ENCODE measurements at regions not wholly inside any gene's neighbourhood (a gene's known extent, or its start where the extent isn't known, plus 50 kb on each side); places are given as distances from the start of the nearest gene placed in this dataset.

GRCh38 chr6:84448331-84448730 lies 220.9 kb upstream of the CEP162 start:
- Mint-ChIP-seq H3K4me1 (ENCODE audit: low read depth) (no peaks in the 10 kb centered on the region), H3K27me3 (no peaks in the 10 kb centered on the region), H3K36me3 (no peaks in the 10 kb centered on the region), H3K27ac (no peak overlapping the region), H3K4me3 (no peak overlapping the region), H3K9me3 (ENCODE audit: low read depth) (no peaks in the 10 kb centered on the region)

- H3K27me3 Mint-ChIP-seq: no peaks in the 10 kb centered on the region
- no peak overlapping the region for H3K4me3 Mint-ChIP-seq
- H3K27ac Mint-ChIP-seq: no peak overlapping the region
- no peaks in the 10 kb centered on the region for H3K4me1 Mint-ChIP-seq (ENCODE audit: low read depth)
- no peaks in the 10 kb centered on the region for H3K9me3 Mint-ChIP-seq (ENCODE audit: low read depth)
- H3K36me3 Mint-ChIP-seq: no peaks in the 10 kb centered on the region
These were observed 220.2 kb upstream of the CEP162 start for GRCh38 chr6:84447651-84448050.

GRCh38 chr6:84445068-84445467 lies 217.6 kb upstream of the CEP162 start:
- H3K27ac Mint-ChIP-seq: no peak overlapping the region
- no peaks in the 10 kb centered on the region for H3K9me3 Mint-ChIP-seq (ENCODE audit: low read depth)
- no peaks in the 10 kb centered on the region for H3K36me3 Mint-ChIP-seq
- no peak overlapping the region for H3K4me3 Mint-ChIP-seq
- H3K27me3 Mint-ChIP-seq: no peaks in the 10 kb centered on the region
- no peaks in the 10 kb centered on the region for H3K4me1 Mint-ChIP-seq (ENCODE audit: low read depth)

- no peak overlapping the region for H3K27ac Mint-ChIP-seq
- no peaks in the 10 kb centered on the region for H3K36me3 Mint-ChIP-seq
- no peaks in the 10 kb centered on the region for H3K4me1 Mint-ChIP-seq (ENCODE audit: low read depth)
- no peak overlapping the region for H3K4me3 Mint-ChIP-seq
- H3K27me3 Mint-ChIP-seq: no peaks in the 10 kb centered on the region
- no peaks in the 10 kb centered on the region for H3K9me3 Mint-ChIP-seq (ENCODE audit: low read depth)
These were observed 214.8 kb upstream of the CEP162 start for GRCh38 chr6:84442208-84442607.

GRCh38 chr6:84441456-84441855 lies 214.0 kb upstream of the CEP162 start:
- Mint-ChIP-seq H3K4me3 (no peak overlapping the region), H3K4me1 (ENCODE audit: low read depth) (no peaks in the 10 kb centered on the region), H3K27ac (no peak overlapping the region), H3K27me3 (no peaks in the 10 kb centered on the region), H3K9me3 (ENCODE audit: low read depth) (no peaks in the 10 kb centered on the region), H3K36me3 (no peaks in the 10 kb centered on the region)

GRCh38 chr6:84434550-84434949 lies 207.1 kb upstream of the CEP162 start:
- no peaks in the 10 kb centered on the region for H3K36me3 Mint-ChIP-seq
- H3K27ac Mint-ChIP-seq: no peak overlapping the region
- no peaks in the 10 kb centered on the region for H3K9me3 Mint-ChIP-seq (ENCODE audit: low read depth)
- no peaks in the 10 kb centered on the region for H3K27me3 Mint-ChIP-seq
- no peaks in the 10 kb centered on the region for H3K4me1 Mint-ChIP-seq (ENCODE audit: low read depth)
- no peak overlapping the region for H3K4me3 Mint-ChIP-seq

- H3K36me3 Mint-ChIP-seq: no peaks in the 10 kb centered on the region
- H3K9me3 Mint-ChIP-seq (ENCODE audit: low read depth): no peaks in the 10 kb centered on the region
- H3K27ac Mint-ChIP-seq: no peak overlapping the region
- no peaks in the 10 kb centered on the region for H3K27me3 Mint-ChIP-seq
- H3K4me3 Mint-ChIP-seq: no peak overlapping the region
- H3K4me1 Mint-ChIP-seq (ENCODE audit: low read depth): no peaks in the 10 kb centered on the region
These were observed 205.2 kb upstream of the CEP162 start for GRCh38 chr6:84432619-84433018.

GRCh38 chr6:84428300-84428907 lies 201.0 kb upstream of the CEP162 start:
- Mint-ChIP-seq H3K27me3 (peaks cover 3% of the 10 kb centered on the region), H3K27ac (no peak overlapping the region), H3K36me3 (no peaks in the 10 kb centered on the region), H3K4me1 (ENCODE audit: low read depth) (no peaks in the 10 kb centered on the region), H3K4me3 (no peak overlapping the region), H3K9me3 (ENCODE audit: low read depth) (no peaks in the 10 kb centered on the region)

GRCh38 chr6:84425971-84426705 lies 198.7 kb upstream of the CEP162 start:
- H3K36me3 Mint-ChIP-seq: no peaks in the 10 kb centered on the region
- no peak overlapping the region for H3K4me3 Mint-ChIP-seq
- H3K9me3 Mint-ChIP-seq (ENCODE audit: low read depth): no peaks in the 10 kb centered on the region
- H3K4me1 Mint-ChIP-seq (ENCODE audit: low read depth): no peaks in the 10 kb centered on the region
- H3K27ac Mint-ChIP-seq: no peak overlapping the region
- H3K27me3 Mint-ChIP-seq: peaks cover 12% of the 10 kb centered on the region

GRCh38 chr6:84424956-84425355 lies 197.5 kb upstream of the CEP162 start:
- Mint-ChIP-seq H3K27me3 (peaks cover 12% of the 10 kb centered on the region), H3K4me1 (ENCODE audit: low read depth) (no peaks in the 10 kb centered on the region), H3K27ac (no peak overlapping the region), H3K4me3 (no peak overlapping the region), H3K36me3 (no peaks in the 10 kb centered on the region), H3K9me3 (ENCODE audit: low read depth) (no peaks in the 10 kb centered on the region)

- Mint-ChIP-seq H3K36me3 (no peaks in the 10 kb centered on the region), H3K27ac (no peak overlapping the region), H3K4me3 (no peak overlapping the region), H3K9me3 (ENCODE audit: low read depth) (no peaks in the 10 kb centered on the region), H3K4me1 (ENCODE audit: low read depth) (no peaks in the 10 kb centered on the region), H3K27me3 (peaks cover 15% of the 10 kb centered on the region)
These were observed 195.0 kb upstream of the CEP162 start for GRCh38 chr6:84422380-84422968.

GRCh38 chr6:84421031-84421430 lies 193.6 kb upstream of the CEP162 start:
- peaks cover 12% of the 10 kb centered on the region for H3K27me3 Mint-ChIP-seq
- H3K27ac Mint-ChIP-seq: no peak overlapping the region
- H3K36me3 Mint-ChIP-seq: no peaks in the 10 kb centered on the region
- H3K4me1 Mint-ChIP-seq (ENCODE audit: low read depth): no peaks in the 10 kb centered on the region
- H3K9me3 Mint-ChIP-seq (ENCODE audit: low read depth): no peaks in the 10 kb centered on the region
- no peak overlapping the region for H3K4me3 Mint-ChIP-seq

GRCh38 chr6:84417260-84417659 lies 189.8 kb upstream of the CEP162 start:
- no peaks in the 10 kb centered on the region for H3K9me3 Mint-ChIP-seq (ENCODE audit: low read depth)
- no peak overlapping the region for H3K27ac Mint-ChIP-seq
- H3K27me3 Mint-ChIP-seq: peaks cover 13% of the 10 kb centered on the region
- H3K4me3 Mint-ChIP-seq: no peak overlapping the region
- H3K36me3 Mint-ChIP-seq: no peaks in the 10 kb centered on the region
- no peaks in the 10 kb centered on the region for H3K4me1 Mint-ChIP-seq (ENCODE audit: low read depth)

- Mint-ChIP-seq H3K27ac (no peak overlapping the region), H3K36me3 (no peaks in the 10 kb centered on the region), H3K27me3 (peaks cover 7% of the 10 kb centered on the region), H3K4me3 (no peak overlapping the region), H3K4me1 (ENCODE audit: low read depth) (no peaks in the 10 kb centered on the region), H3K9me3 (ENCODE audit: low read depth) (no peaks in the 10 kb centered on the region)
These were observed 188.7 kb upstream of the CEP162 start for GRCh38 chr6:84416043-84416657.

- no peaks in the 10 kb centered on the region for H3K4me1 Mint-ChIP-seq (ENCODE audit: low read depth)
- H3K9me3 Mint-ChIP-seq (ENCODE audit: low read depth): no peaks in the 10 kb centered on the region
- peaks cover 7% of the 10 kb centered on the region for H3K27me3 Mint-ChIP-seq
- H3K27ac Mint-ChIP-seq: no peak overlapping the region
- H3K4me3 Mint-ChIP-seq: no peak overlapping the region
- H3K36me3 Mint-ChIP-seq: no peaks in the 10 kb centered on the region
These were observed 188.1 kb upstream of the CEP162 start for GRCh38 chr6:84415517-84415916.
